ENCODE measurements at regions not wholly inside any gene's neighbourhood (a gene's known extent, or its start where the extent isn't known, plus 50 kb on each side); places are given as distances from the start of the nearest gene placed in this dataset.

DNA sequence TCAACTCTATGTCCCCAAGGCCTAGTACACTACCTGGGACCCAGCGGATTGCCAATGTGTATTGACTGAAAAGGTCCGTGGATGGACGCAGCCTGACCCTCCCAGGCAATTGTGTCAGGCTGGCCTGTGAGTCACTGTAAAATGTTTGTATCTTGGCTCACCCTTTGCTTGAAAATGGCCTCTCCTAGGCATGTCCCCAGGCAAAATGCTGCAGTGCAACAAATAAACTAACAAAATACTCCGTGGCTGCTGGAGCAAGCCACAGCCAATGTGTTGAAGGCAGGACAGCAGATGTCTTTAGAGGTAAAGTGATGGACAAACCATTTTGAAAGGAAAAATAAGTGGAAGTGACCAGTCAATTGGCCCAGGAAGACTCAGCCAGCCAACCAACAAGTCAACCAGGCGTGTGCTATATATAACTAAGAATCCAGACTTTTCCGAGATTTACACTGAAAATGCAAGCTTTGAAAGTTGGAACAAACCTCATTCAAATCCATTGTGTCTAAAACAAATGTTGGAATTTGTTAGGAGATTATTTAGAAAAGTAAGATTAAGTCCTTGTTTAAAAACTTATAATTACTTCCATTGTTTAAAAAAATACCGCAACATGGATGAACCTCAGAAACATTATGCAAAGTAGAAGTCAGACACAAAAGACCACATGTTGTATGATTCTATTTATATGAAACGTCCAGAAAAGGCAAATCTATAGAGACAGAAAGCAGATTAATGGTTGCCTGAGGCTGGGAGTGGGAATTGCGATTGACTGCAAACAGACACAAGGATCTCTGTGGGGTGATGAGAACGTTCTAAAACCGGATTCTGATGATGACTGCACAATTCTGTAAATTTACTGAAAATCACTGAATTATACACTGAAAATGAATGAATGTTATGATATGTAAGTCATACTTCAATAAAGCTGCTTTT lies 191.2 kb downstream of the TLE3 start:
- TF ChIP-seq CTCF (optimal IDR thresholded peaks at IDR 0.05 in 1 of 3, IDR thresholded peaks at IDR 0.05 in 1 of 3, conservative IDR thresholded peaks at IDR 0.05 in 1 of 3; ENCODE audit: extremely low read depth in 1 of 3, insufficient read depth in 2 of 3, low read length in 3 of 3), result no peak
- TF ChIP-seq EZH2 (IDR thresholded peaks at IDR 0.05; ENCODE audit: low read length), result no peak

Data from keratinocyte (primary cell).